Stomach (tissue), 4 donors: ENCODE measurements at regions not wholly inside any gene's neighbourhood (a gene's known extent, or its start where the extent isn't known, plus 50 kb on each side); places are given as distances from the start of the nearest gene placed in this dataset.

Source experiments
- CTCF ChIP-seq, 7 experiments: fragments of 450-650 bp in 4 of 7; fragments of 200-600 bp in 3 of 7; sonication (generic) in 3 of 7; IDR thresholded peaks; one replicate each; pipeline ENCODE4 v1.5.1; 2016 to 2019; ENCODE audit warnings: antibody characterized with exemption in 7 of 7, control low read depth in 2 of 7, mild to moderate bottlenecking in 1 of 7
- EP300 ChIP-seq: sonication (generic); formaldehyde crosslinking; IDR thresholded peaks from one replicate; pipeline ENCODE4 v1.6.1; 2017; ENCODE audit warnings: antibody characterized with exemption
- POLR2A ChIP-seq, 4 donors: fragments of 450-650 bp; IDR thresholded peaks; one replicate each; pipeline ENCODE4 v1.6.1; 2016; ENCODE audit warnings: antibody characterized with exemption in 4 of 4, control low read depth in 2 of 4, mild to moderate bottlenecking in 1 of 4, moderate library complexity in 1 of 4
- POLR2AphosphoS5 ChIP-seq, 3 donors: sonication (generic); formaldehyde crosslinking; IDR thresholded peaks; one replicate each; pipeline ENCODE4 v1.6.1; 2016; ENCODE audit warnings: antibody characterized with exemption in 3 of 3

GRCh38 chr13:61908906-61909615, 493.4 kb upstream of the PCDH20 start:
- TF ChIP-seq CTCF (IDR thresholded peaks at IDR 0.05) (no peak), POLR2A (IDR thresholded peaks at IDR 0.05) (no peak), EP300 (no peak), POLR2AphosphoS5 (IDR thresholded peaks at IDR 0.05) (no peak)
